ENCODE measurements at regions not wholly inside any gene's neighbourhood (a gene's known extent, or its start where the extent isn't known, plus 50 kb on each side); places are given as distances from the start of the nearest gene placed in this dataset.

- TF ChIP-seq CTCF (IDR thresholded peaks at IDR 0.05; ENCODE audit: borderline replicate concordance, extremely low read depth, insufficient read depth): no peak
- Histone ChIP-seq H3K9ac (ENCODE audit: low read length in 3 of 3) (no peak overlapping the region), H3K4me3 (ENCODE audit: low read length in 3 of 3) (no peak overlapping the region), H3K27me3 (ENCODE audit: control insufficient read depth, insufficient read depth, low read length) (no peaks in the 10 kb centered on the region), H3K4me1 (ENCODE audit: control insufficient read depth in 2 of 3, insufficient read depth in 2 of 3, low read depth in 1 of 3, low read length in 3 of 3) (no peaks in the 10 kb centered on the region), H3K9me3 (ENCODE audit: control insufficient read depth in 2 of 3, insufficient read depth in 1 of 3, low read length in 3 of 3) (no peaks in the 10 kb centered on the region), H3K36me3 (ENCODE audit: control insufficient read depth in 2 of 3, insufficient read depth in 3 of 3, low read length in 3 of 3) (no peaks in the 10 kb centered on the region), H3K27ac (ENCODE audit: low read depth in 2 of 2, low read length in 2 of 2) (no peak overlapping the region)
- FAIRE-seq (no peak), DNase-seq (no peak)
- intact Hi-C loops (cut with DNase I): loop anchor here (10.0 kb wide), 1 partner anchor 296 kb away; the partner anchor contains the start of gene BCL6
Observed at GRCh38 chr3:188041193-188041592, 112.8 kb upstream of the LPP start.

GRCh38 chr3:188041895-188042294 lies 112.1 kb upstream of the LPP start:
- Histone ChIP-seq H3K36me3 (ENCODE audit: control insufficient read depth in 2 of 3, insufficient read depth in 3 of 3, low read length in 3 of 3) (no peaks in the 10 kb centered on the region), H3K9me3 (ENCODE audit: control insufficient read depth in 2 of 3, insufficient read depth in 1 of 3, low read length in 3 of 3) (no peaks in the 10 kb centered on the region), H3K9ac (ENCODE audit: low read length in 3 of 3) (no peak overlapping the region), H3K27ac (ENCODE audit: low read depth in 2 of 2, low read length in 2 of 2) (no peak overlapping the region), H3K4me1 (ENCODE audit: control insufficient read depth in 2 of 3, insufficient read depth in 2 of 3, low read depth in 1 of 3, low read length in 3 of 3) (no peaks in the 10 kb centered on the region), H3K4me3 (ENCODE audit: low read length in 3 of 3) (no peak overlapping the region), H3K27me3 (ENCODE audit: control insufficient read depth, insufficient read depth, low read length) (no peaks in the 10 kb centered on the region)
- DNase-seq (no peak), FAIRE-seq (no peak)
- intact Hi-C loops (cut with DNase I): loop anchor here (10.0 kb wide), 1 partner anchor 297 kb away; the partner anchor contains the start of gene BCL6
- no peak for TF ChIP-seq CTCF (IDR thresholded peaks at IDR 0.05; ENCODE audit: borderline replicate concordance, extremely low read depth, insufficient read depth)

- no peak for DNase-seq
- TF ChIP-seq CTCF (IDR thresholded peaks at IDR 0.05; ENCODE audit: borderline replicate concordance, extremely low read depth, insufficient read depth): no peak
- H3K4me1 ChIP-seq (ENCODE audit: control insufficient read depth in 2 of 3, insufficient read depth in 2 of 3, low read depth in 1 of 3, low read length in 3 of 3): no peaks in the 10 kb centered on the region
- intact Hi-C loops (cut with DNase I): loop anchor here (10.0 kb wide), 1 partner anchor 298 kb away; the partner anchor contains the start of gene BCL6
- H3K27ac ChIP-seq (ENCODE audit: low read depth in 2 of 2, low read length in 2 of 2): no peak overlapping the region
- no peak overlapping the region for H3K4me3 ChIP-seq (ENCODE audit: low read length in 3 of 3)
- no peak for FAIRE-seq
- H3K27me3 ChIP-seq (ENCODE audit: control insufficient read depth, insufficient read depth, low read length): no peaks in the 10 kb centered on the region
- H3K9ac ChIP-seq (ENCODE audit: low read length in 3 of 3): no peak overlapping the region
- H3K9me3 ChIP-seq (ENCODE audit: control insufficient read depth in 2 of 3, insufficient read depth in 1 of 3, low read length in 3 of 3): no peaks in the 10 kb centered on the region
- no peaks in the 10 kb centered on the region for H3K36me3 ChIP-seq (ENCODE audit: control insufficient read depth in 2 of 3, insufficient read depth in 3 of 3, low read length in 3 of 3)
Observed at GRCh38 chr3:188042466-188042865, 111.5 kb upstream of the LPP start.

GRCh38 chr3:188043891-188044290 lies 110.1 kb upstream of the LPP start:
- no peak for TF ChIP-seq CTCF (IDR thresholded peaks at IDR 0.05; ENCODE audit: borderline replicate concordance, extremely low read depth, insufficient read depth)
- intact Hi-C loops (cut with DNase I): loop anchor here (10.0 kb wide), 1 partner anchor 299 kb away; the partner anchor contains the start of gene BCL6
- FAIRE-seq (no peak), DNase-seq (no peak)
- Histone ChIP-seq H3K36me3 (ENCODE audit: control insufficient read depth in 2 of 3, insufficient read depth in 3 of 3, low read length in 3 of 3) (no peaks in the 10 kb centered on the region), H3K4me1 (ENCODE audit: control insufficient read depth in 2 of 3, insufficient read depth in 2 of 3, low read depth in 1 of 3, low read length in 3 of 3) (no peaks in the 10 kb centered on the region), H3K27me3 (ENCODE audit: control insufficient read depth, insufficient read depth, low read length) (no peaks in the 10 kb centered on the region), H3K9ac (ENCODE audit: low read length in 3 of 3) (no peak overlapping the region), H3K9me3 (ENCODE audit: control insufficient read depth in 2 of 3, insufficient read depth in 1 of 3, low read length in 3 of 3) (no peaks in the 10 kb centered on the region), H3K27ac (ENCODE audit: low read depth in 2 of 2, low read length in 2 of 2) (no peak overlapping the region), H3K4me3 (ENCODE audit: low read length in 3 of 3) (no peak overlapping the region)

Data from kidney (tissue), 13 donors.